ENCODE measurements at regions not wholly inside any gene's neighbourhood (a gene's known extent, or its start where the extent isn't known, plus 50 kb on each side); places are given as distances from the start of the nearest gene placed in this dataset.

DNA sequence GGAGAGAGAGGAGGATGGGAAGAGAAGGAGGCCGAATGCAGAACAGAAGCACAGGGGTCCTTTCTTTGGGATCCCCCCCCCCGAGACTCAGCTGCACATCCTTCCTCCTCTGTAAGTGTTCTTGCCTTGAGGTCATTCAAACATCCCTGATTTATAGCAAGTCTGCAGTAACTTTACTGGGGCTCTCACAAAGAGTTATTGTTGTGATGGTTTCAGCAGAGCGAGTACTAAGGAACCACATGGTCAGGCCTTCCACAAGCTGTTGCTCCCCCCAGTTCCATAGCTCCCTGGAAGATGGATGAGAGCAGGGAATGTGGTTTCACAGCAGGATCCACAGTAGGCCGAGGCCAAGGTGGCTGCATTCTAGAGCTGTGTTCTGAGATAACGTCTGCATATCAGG lies 351.4 kb upstream of the CDH4 start:
- DNase-seq (ENCODE audit: low spot score) = no peak
- TF ChIP-seq CTCF (conservative IDR thresholded peaks at IDR 0.05; ENCODE audit: low read length) (no peak), EZH2phosphoT487 (IDR thresholded peaks at IDR 0.05; ENCODE audit: borderline replicate concordance, low read depth, low read length) (no peak)
- H3K27ac ChIP-seq (ENCODE audit: low read depth, low read length, poor library complexity, severe bottlenecking) = no peak overlapping the region
- H3K9me2 ChIP-seq (ENCODE audit: insufficient read depth, low read length) = no peaks in the 10 kb centered on the region
- no peaks in the 10 kb centered on the region for H3K79me2 ChIP-seq (ENCODE audit: insufficient read depth, low read depth, low read length)
- POLR2A ChIA-PET = no interaction called here
- no peaks in the 10 kb centered on the region for H3K4me1 ChIP-seq (ENCODE audit: insufficient read depth, low read length, poor library complexity, severe bottlenecking)
- H3K36me3 ChIP-seq (ENCODE audit: insufficient read depth, low read length) = no peaks in the 10 kb centered on the region
- no peak overlapping the region for H3K4me2 ChIP-seq (ENCODE audit: low read length)
- H4K20me1 ChIP-seq (ENCODE audit: insufficient read depth, low read length) = no peaks in the 10 kb centered on the region
- no peak overlapping the region for H2AFZ ChIP-seq (ENCODE audit: low read length)
- CTCF ChIA-PET (ENCODE audit: unreplicated experiment) = no interaction called here
- no TSS peak for BruUV-seq (replicated peaks)
- H3K9me3 ChIP-seq (ENCODE audit: low read length) = no peaks in the 10 kb centered on the region
- H3K4me3 ChIP-seq (ENCODE audit: low read depth, low read length, poor library complexity, severe bottlenecking) = no peak overlapping the region
- intact Hi-C loops (cut with micrococcal nuclease; ENCODE audit: unreplicated experiment) = no loop called here

- Histone ChIP-seq H3K4me1 (ENCODE audit: insufficient read depth, low read length, poor library complexity, severe bottlenecking) (no peaks in the 10 kb centered on the region), H3K36me3 (ENCODE audit: insufficient read depth, low read length) (no peaks in the 10 kb centered on the region), H3K9me3 (ENCODE audit: low read length) (no peaks in the 10 kb centered on the region), H3K79me2 (ENCODE audit: insufficient read depth, low read depth, low read length) (no peaks in the 10 kb centered on the region), H3K27ac (ENCODE audit: low read depth, low read length, poor library complexity, severe bottlenecking) (no peak overlapping the region), H4K20me1 (ENCODE audit: insufficient read depth, low read length) (no peaks in the 10 kb centered on the region), H3K9me2 (ENCODE audit: insufficient read depth, low read length) (no peaks in the 10 kb centered on the region), H3K4me3 (ENCODE audit: low read depth, low read length, poor library complexity, severe bottlenecking) (no peak overlapping the region), H3K4me2 (ENCODE audit: low read length) (no peak overlapping the region), H2AFZ (ENCODE audit: low read length) (no peak overlapping the region)
- no peak for TF ChIP-seq CTCF (conservative IDR thresholded peaks at IDR 0.05; ENCODE audit: low read length)
- TF ChIP-seq EZH2phosphoT487 (IDR thresholded peaks at IDR 0.05; ENCODE audit: borderline replicate concordance, low read depth, low read length) = no peak
- POLR2A ChIA-PET = interaction anchor here (0.6 kb wide), 1 partner anchor 791 kb away, joined by 3 read pairs; no protein-coding TSS in a partner anchor
- CTCF ChIA-PET (ENCODE audit: unreplicated experiment) = no interaction called here
- no peak for DNase-seq (ENCODE audit: low spot score)
- intact Hi-C loops (cut with micrococcal nuclease; ENCODE audit: unreplicated experiment) = no loop called here
- no TSS peak for BruUV-seq (replicated peaks)
Observed at GRCh38 chr20:60901831-60902230, 350.2 kb upstream of the CDH4 start.

DNA sequence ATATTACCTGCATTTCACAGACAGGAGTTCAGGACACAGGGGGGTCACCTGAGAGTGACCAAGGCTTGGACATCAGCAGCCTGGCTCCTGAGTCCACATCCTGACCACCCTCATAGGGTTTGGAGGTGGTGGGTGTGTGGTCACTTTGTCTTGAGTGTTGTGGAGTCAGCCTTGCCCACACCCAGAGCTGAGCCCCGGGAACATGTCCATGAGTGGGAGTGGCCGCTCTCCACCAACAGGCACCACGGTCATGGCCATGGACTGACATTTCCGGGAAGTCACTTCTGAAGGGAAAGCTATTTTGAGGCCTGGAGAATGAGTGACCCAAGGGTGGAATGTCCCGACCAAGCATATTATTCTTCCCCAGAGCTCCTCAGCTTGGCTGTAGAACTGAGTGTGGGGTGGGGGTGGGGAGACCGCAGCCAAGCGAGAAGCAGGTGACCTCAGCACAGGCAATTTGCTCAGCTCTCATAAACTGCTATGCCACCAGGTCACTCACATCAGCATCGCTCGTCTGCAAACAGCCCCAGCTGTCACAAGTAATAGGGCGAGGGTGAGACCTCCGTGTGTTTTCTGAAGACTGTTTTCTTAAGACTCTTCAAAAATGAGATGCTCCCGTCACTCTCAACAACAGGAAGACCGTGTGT lies 348.6 kb upstream of the CDH4 start:
- H3K27ac ChIP-seq (ENCODE audit: low read depth, low read length, poor library complexity, severe bottlenecking) = no peak overlapping the region
- DNase-seq (ENCODE audit: low spot score) = no peak
- H3K4me2 ChIP-seq (ENCODE audit: low read length) = no peak overlapping the region
- H3K9me2 ChIP-seq (ENCODE audit: insufficient read depth, low read length) = no peaks in the 10 kb centered on the region
- H3K4me3 ChIP-seq (ENCODE audit: low read depth, low read length, poor library complexity, severe bottlenecking) = no peak overlapping the region
- TF ChIP-seq EZH2phosphoT487 (IDR thresholded peaks at IDR 0.05; ENCODE audit: borderline replicate concordance, low read depth, low read length) = no peak
- TF ChIP-seq CTCF (conservative IDR thresholded peaks at IDR 0.05; ENCODE audit: low read length) = no peak
- no peaks in the 10 kb centered on the region for H3K79me2 ChIP-seq (ENCODE audit: insufficient read depth, low read depth, low read length)
- no peaks in the 10 kb centered on the region for H3K9me3 ChIP-seq (ENCODE audit: low read length)
- POLR2A ChIA-PET = interaction anchor here (0.7 kb wide), 1 partner anchor 156 kb away, joined by 6 read pairs; no protein-coding TSS in a partner anchor
- H2AFZ ChIP-seq (ENCODE audit: low read length) = no peak overlapping the region
- no peaks in the 10 kb centered on the region for H3K4me1 ChIP-seq (ENCODE audit: insufficient read depth, low read length, poor library complexity, severe bottlenecking)
- no peaks in the 10 kb centered on the region for H4K20me1 ChIP-seq (ENCODE audit: insufficient read depth, low read length)
- intact Hi-C loops (cut with micrococcal nuclease; ENCODE audit: unreplicated experiment) = no loop called here
- CTCF ChIA-PET (ENCODE audit: unreplicated experiment) = no interaction called here
- no peaks in the 10 kb centered on the region for H3K36me3 ChIP-seq (ENCODE audit: insufficient read depth, low read length)
- no TSS peak for BruUV-seq (replicated peaks)

Data from OCI-LY7 (cell line).